GM19238 (cell line): ENCODE measurements at regions not wholly inside any gene's neighbourhood (a gene's known extent, or its start where the extent isn't known, plus 50 kb on each side); places are given as distances from the start of the nearest gene placed in this dataset.
"Not testable (repeated sequence)": the region's sequence is repeated elsewhere in the genome, so short reads cannot be mapped to it uniquely, and the experiment has no call there.

Experiments used
- DNase-seq: peaks from one replicate; pipeline ENCODE4 v3.0.0; 2011; ENCODE audit warnings: low spot score; ENCODE audit not compliant: insufficient read length

GRCh38 chr11:86167499-86168164, 76.9 kb upstream of the EED start:
- no peak for DNase-seq

- DNase-seq, result not testable (repeated sequence)
Measured at GRCh38 chr11:86166287-86166686, 78.3 kb upstream of the EED start.

- no peak for DNase-seq
Measured at GRCh38 chr11:86164106-86164505, 80.4 kb upstream of the EED start.

- not testable (repeated sequence) for DNase-seq
Measured at GRCh38 chr11:86163221-86163876, 81.2 kb upstream of the EED start.

- DNase-seq, result no peak
Measured at GRCh38 chr11:86162239-86162638, 82.3 kb upstream of the EED start.

GRCh38 chr11:86161837-86162236, 82.7 kb upstream of the EED start:
- DNase-seq, result no peak

- DNase-seq, result no peak
Measured at GRCh38 chr11:86161336-86161735, 83.2 kb upstream of the EED start.

GRCh38 chr11:86160541-86161149, 83.9 kb upstream of the EED start:
- no peak for DNase-seq

- DNase-seq, result no peak
Measured at GRCh38 chr11:86159581-86159891, 85.0 kb upstream of the EED start.

- DNase-seq, result no peak
Measured at GRCh38 chr11:86158704-86159580, 85.6 kb upstream of the EED start.

GRCh38 chr11:86157797-86158378, 86.7 kb upstream of the EED start:
- no peak for DNase-seq

GRCh38 chr11:86156397-86156955, 87.6 kb upstream of the PICALM start:
- no peak for DNase-seq

GRCh38 chr11:86155200-86155844, 86.4 kb upstream of the PICALM start:
- DNase-seq, result no peak

- DNase-seq, result no peak
Measured at GRCh38 chr11:86153439-86153838, 84.6 kb upstream of the PICALM start.

GRCh38 chr11:86152901-86153300, 84.0 kb upstream of the PICALM start:
- no peak for DNase-seq

- DNase-seq, result no peak
Measured at GRCh38 chr11:86152006-86152862, 83.3 kb upstream of the PICALM start.

GRCh38 chr11:86151174-86152005, 82.5 kb upstream of the PICALM start:
- no peak for DNase-seq

GRCh38 chr11:86150847-86151173, 81.9 kb upstream of the PICALM start:
- DNase-seq, result no peak

- no peak for DNase-seq
Measured at GRCh38 chr11:86149792-86150191, 80.9 kb upstream of the PICALM start.
